HL-60 (cell line): ENCODE measurements at regions not wholly inside any gene's neighbourhood (a gene's known extent, or its start where the extent isn't known, plus 50 kb on each side); places are given as distances from the start of the nearest gene placed in this dataset.

Experiments
- DNase-seq, 2 experiments: peaks; one replicate each; pipeline ENCODE4 v3.0.0-alpha.2; 2010 to 2020; ENCODE audit warnings: low read depth in 1 of 2, low spot score in 1 of 2
- H3K27ac ChIP-seq: fragments of 250-450 bp; sonication (Bioruptor Pico); replicated peaks from 2 replicates; pipeline ENCODE4 v1.5.1; 2020; ENCODE audit warnings: mild to moderate bottlenecking, moderate library complexity
- H3K27me3 ChIP-seq: fragments of 250-450 bp; sonication (Bioruptor Pico); 2 replicates; pipeline ENCODE4 v1.5.1; 2021; ENCODE audit warnings: mild to moderate bottlenecking, moderate library complexity; ENCODE audit not compliant: insufficient read depth, poor library complexity, severe bottlenecking
- H3K4me3 ChIP-seq: replicated peaks from 2 replicates; pipeline ENCODE4 v1.5.1; 2011; ENCODE audit warnings: mild to moderate bottlenecking, control low read depth, low read length; ENCODE audit not compliant: insufficient read depth
- CTCF ChIP-seq: IDR thresholded peaks from one replicate; pipeline ENCODE4 v1.5.1; 2011; ENCODE audit warnings: low read length, control low read depth, inconsistent platforms; ENCODE audit not compliant: insufficient read depth
- GABPA ChIP-seq: IDR thresholded peaks from 2 replicates; pipeline ENCODE4 v1.6.1; 2012; ENCODE audit warnings: low read depth
- POLR2AphosphoS5 ChIP-seq: IDR thresholded peaks from 2 replicates; pipeline ENCODE4 v1.6.1; 2012; ENCODE audit warnings: low read depth
- REST ChIP-seq: IDR thresholded peaks from 2 replicates; pipeline ENCODE4 v1.6.1; 2012; ENCODE audit warnings: low read depth; ENCODE audit not compliant: insufficient replicate concordance
- SPI1 ChIP-seq: IDR thresholded peaks from 2 replicates; pipeline ENCODE4 v1.6.1; 2012; ENCODE audit warnings: low read depth, mild to moderate bottlenecking, borderline replicate concordance

- H3K4me3 ChIP-seq = no peak overlapping the region
- H3K27me3 ChIP-seq = no peaks in the 10 kb centered on the region
- DNase-seq = no peak
- TF ChIP-seq REST (no peak), POLR2AphosphoS5 (no peak), CTCF (no peak), GABPA (no peak), SPI1 (no peak)
- no peak overlapping the region for H3K27ac ChIP-seq
These were observed 543.2 kb upstream of the ZNF608 start for GRCh38 chr5:125289606-125290005.

GRCh38 chr5:125290935-125291334, 544.5 kb upstream of the ZNF608 start:
- DNase-seq = no peak
- no peak overlapping the region for H3K4me3 ChIP-seq
- no peaks in the 10 kb centered on the region for H3K27me3 ChIP-seq
- TF ChIP-seq CTCF (no peak), REST (no peak), SPI1 (no peak), GABPA (no peak), POLR2AphosphoS5 (no peak)
- H3K27ac ChIP-seq = no peak overlapping the region

- Histone ChIP-seq H3K4me3 (no peak overlapping the region), H3K27ac (no peak overlapping the region), H3K27me3 (no peaks in the 10 kb centered on the region)
- TF ChIP-seq GABPA = no peak
- no peak for TF ChIP-seq SPI1
- no peak for TF ChIP-seq CTCF
- TF ChIP-seq POLR2AphosphoS5 = no peak
- no peak for TF ChIP-seq REST
- DNase-seq = no peak
These were observed 545.0 kb upstream of the ZNF608 start for GRCh38 chr5:125291447-125291846.
